ENCODE measurements at regions not wholly inside any gene's neighbourhood (a gene's known extent, or its start where the extent isn't known, plus 50 kb on each side); places are given as distances from the start of the nearest gene placed in this dataset.

GRCh38 chr12:81888106-81888740 is 129.1 kb upstream of the PPFIA2 start:
- Histone ChIP-seq H3K9me3 (ENCODE audit: control insufficient read depth, insufficient read depth, low read depth, low read length) (no peaks in the 10 kb centered on the region), H3K27me3 (ENCODE audit: control insufficient read depth, insufficient read depth, low read length) (no peaks in the 10 kb centered on the region), H3K27ac (ENCODE audit: low read length) (no peak overlapping the region), H3K4me3 (ENCODE audit: low read depth in 2 of 2, low read length in 2 of 2) (no peak overlapping the region), H3K36me3 (ENCODE audit: control insufficient read depth, insufficient read depth, low read length) (no peaks in the 10 kb centered on the region), H3K4me1 (ENCODE audit: control insufficient read depth, insufficient read depth, low read length) (no peaks in the 10 kb centered on the region)
- no peak for TF ChIP-seq SIN3A (IDR thresholded peaks at IDR 0.05; ENCODE audit: borderline replicate concordance, insufficient read depth, low read depth, low read length)
- TF ChIP-seq, protein P1, sequence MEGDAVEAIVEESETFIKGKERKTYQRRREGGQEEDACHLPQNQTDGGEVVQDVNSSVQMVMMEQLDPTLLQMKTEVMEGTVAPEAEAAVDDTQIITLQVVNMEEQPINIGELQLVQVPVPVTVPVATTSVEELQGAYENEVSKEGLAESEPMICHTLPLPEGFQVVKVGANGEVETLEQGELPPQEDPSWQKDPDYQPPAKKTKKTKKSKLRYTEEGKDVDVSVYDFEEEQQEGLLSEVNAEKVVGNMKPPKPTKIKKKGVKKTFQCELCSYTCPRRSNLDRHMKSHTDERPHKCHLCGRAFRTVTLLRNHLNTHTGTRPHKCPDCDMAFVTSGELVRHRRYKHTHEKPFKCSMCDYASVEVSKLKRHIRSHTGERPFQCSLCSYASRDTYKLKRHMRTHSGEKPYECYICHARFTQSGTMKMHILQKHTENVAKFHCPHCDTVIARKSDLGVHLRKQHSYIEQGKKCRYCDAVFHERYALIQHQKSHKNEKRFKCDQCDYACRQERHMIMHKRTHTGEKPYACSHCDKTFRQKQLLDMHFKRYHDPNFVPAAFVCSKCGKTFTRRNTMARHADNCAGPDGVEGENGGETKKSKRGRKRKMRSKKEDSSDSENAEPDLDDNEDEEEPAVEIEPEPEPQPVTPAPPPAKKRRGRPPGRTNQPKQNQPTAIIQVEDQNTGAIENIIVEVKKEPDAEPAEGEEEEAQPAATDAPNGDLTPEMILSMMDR (IDR thresholded peaks at IDR 0.05), result no peak
- DNase-seq (ENCODE audit: low read depth, low spot score), result no peak
- intact Hi-C loops (cut with micrococcal nuclease; ENCODE audit: unreplicated experiment), result no loop called here
- POLR2A ChIA-PET, result no interaction called here
- CTCF ChIA-PET, result no interaction called here
- in situ Hi-C loops (cut with HindIII; ENCODE audit: low pct_unique_long_range_greater_than_20kb, low sequenced_read_pairs), result no loop called here
- ATAC-seq, result no peak
- no TSS peak for BruUV-seq (replicated peaks)

GRCh38 chr12:81874586-81874985 is 115.4 kb upstream of the PPFIA2 start:
- no peak for DNase-seq (ENCODE audit: low read depth, low spot score)
- no peak for ATAC-seq
- H3K4me3 ChIP-seq (ENCODE audit: low read depth in 2 of 2, low read length in 2 of 2), result no peak overlapping the region
- H3K36me3 ChIP-seq (ENCODE audit: control insufficient read depth, insufficient read depth, low read length), result no peaks in the 10 kb centered on the region
- in situ Hi-C loops (cut with HindIII; ENCODE audit: low pct_unique_long_range_greater_than_20kb, low sequenced_read_pairs) (no loop called here), intact Hi-C loops (cut with micrococcal nuclease; ENCODE audit: unreplicated experiment) (no loop called here)
- no peaks in the 10 kb centered on the region for H3K9me3 ChIP-seq (ENCODE audit: control insufficient read depth, insufficient read depth, low read depth, low read length)
- ChIA-PET POLR2A (no interaction called here), CTCF (no interaction called here)
- no TSS peak for BruUV-seq (replicated peaks)
- TF ChIP-seq SIN3A (IDR thresholded peaks at IDR 0.05; ENCODE audit: borderline replicate concordance, insufficient read depth, low read depth, low read length), result no peak
- TF ChIP-seq, protein P1 (IDR thresholded peaks at IDR 0.05), result no peak
- TF ChIP-seq, protein P2, sequence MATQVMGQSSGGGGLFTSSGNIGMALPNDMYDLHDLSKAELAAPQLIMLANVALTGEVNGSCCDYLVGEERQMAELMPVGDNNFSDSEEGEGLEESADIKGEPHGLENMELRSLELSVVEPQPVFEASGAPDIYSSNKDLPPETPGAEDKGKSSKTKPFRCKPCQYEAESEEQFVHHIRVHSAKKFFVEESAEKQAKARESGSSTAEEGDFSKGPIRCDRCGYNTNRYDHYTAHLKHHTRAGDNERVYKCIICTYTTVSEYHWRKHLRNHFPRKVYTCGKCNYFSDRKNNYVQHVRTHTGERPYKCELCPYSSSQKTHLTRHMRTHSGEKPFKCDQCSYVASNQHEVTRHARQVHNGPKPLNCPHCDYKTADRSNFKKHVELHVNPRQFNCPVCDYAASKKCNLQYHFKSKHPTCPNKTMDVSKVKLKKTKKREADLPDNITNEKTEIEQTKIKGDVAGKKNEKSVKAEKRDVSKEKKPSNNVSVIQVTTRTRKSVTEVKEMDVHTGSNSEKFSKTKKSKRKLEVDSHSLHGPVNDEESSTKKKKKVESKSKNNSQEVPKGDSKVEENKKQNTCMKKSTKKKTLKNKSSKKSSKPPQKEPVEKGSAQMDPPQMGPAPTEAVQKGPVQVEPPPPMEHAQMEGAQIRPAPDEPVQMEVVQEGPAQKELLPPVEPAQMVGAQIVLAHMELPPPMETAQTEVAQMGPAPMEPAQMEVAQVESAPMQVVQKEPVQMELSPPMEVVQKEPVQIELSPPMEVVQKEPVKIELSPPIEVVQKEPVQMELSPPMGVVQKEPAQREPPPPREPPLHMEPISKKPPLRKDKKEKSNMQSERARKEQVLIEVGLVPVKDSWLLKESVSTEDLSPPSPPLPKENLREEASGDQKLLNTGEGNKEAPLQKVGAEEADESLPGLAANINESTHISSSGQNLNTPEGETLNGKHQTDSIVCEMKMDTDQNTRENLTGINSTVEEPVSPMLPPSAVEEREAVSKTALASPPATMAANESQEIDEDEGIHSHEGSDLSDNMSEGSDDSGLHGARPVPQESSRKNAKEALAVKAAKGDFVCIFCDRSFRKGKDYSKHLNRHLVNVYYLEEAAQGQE (IDR thresholded peaks at IDR 0.05; ENCODE audit: insufficient read depth in 1 of 2, low read depth in 2 of 2, low read length in 1 of 2), result no peak
- TF ChIP-seq POLR2AphosphoS5 (IDR thresholded peaks at IDR 0.05; ENCODE audit: low read depth, low read length), result no peak
- no peak for TF ChIP-seq TCF7L2 (IDR thresholded peaks at IDR 0.05; ENCODE audit: low read depth, low read length)
- H3K27me3 ChIP-seq (ENCODE audit: control insufficient read depth, insufficient read depth, low read length), result no peaks in the 10 kb centered on the region
- no peaks in the 10 kb centered on the region for H3K4me1 ChIP-seq (ENCODE audit: control insufficient read depth, insufficient read depth, low read length)
- H3K27ac ChIP-seq (ENCODE audit: low read length), result no peak overlapping the region
